ENCODE measurements at regions not wholly inside any gene's neighbourhood (a gene's known extent, or its start where the extent isn't known, plus 50 kb on each side); places are given as distances from the start of the nearest gene placed in this dataset.

GRCh38 chr19:32138416-32138815 is 207.0 kb upstream of the ZNF507 start:
- peak; percentile 7; the same call in 1 of the 2 replicates for TF ChIP-seq CTCF (IDR thresholded peaks at IDR 0.05)
- DNase-seq: no peak
- Mint-ChIP-seq H3K4me3 (no peak overlapping the region), H3K27ac (no peak overlapping the region), H3K27me3 (ENCODE audit: insufficient read depth) (no peaks in the 10 kb centered on the region), H3K4me1 (ENCODE audit: low read depth) (no peaks in the 10 kb centered on the region), H3K36me3 (ENCODE audit: low read depth) (no peaks in the 10 kb centered on the region), H3K9me3 (peaks cover 37% of the 10 kb centered on the region)

GRCh38 chr19:32141840-32142511 is 203.4 kb upstream of the ZNF507 start:
- no peak for TF ChIP-seq CTCF (IDR thresholded peaks at IDR 0.05)
- Mint-ChIP-seq H3K27me3 (ENCODE audit: insufficient read depth) (no peaks in the 10 kb centered on the region), H3K4me1 (ENCODE audit: low read depth) (no peaks in the 10 kb centered on the region), H3K4me3 (no peak overlapping the region), H3K9me3 (peaks cover 56% of the 10 kb centered on the region), H3K36me3 (ENCODE audit: low read depth) (no peaks in the 10 kb centered on the region), H3K27ac (no peak overlapping the region)
- no peak for DNase-seq

GRCh38 chr19:32146664-32147063 is 198.7 kb upstream of the ZNF507 start:
- DNase-seq: no peak
- Mint-ChIP-seq H3K9me3 (peaks cover 57% of the 10 kb centered on the region), H3K4me1 (ENCODE audit: low read depth) (no peaks in the 10 kb centered on the region), H3K36me3 (ENCODE audit: low read depth) (no peaks in the 10 kb centered on the region), H3K4me3 (no peak overlapping the region), H3K27ac (no peak overlapping the region), H3K27me3 (ENCODE audit: insufficient read depth) (no peaks in the 10 kb centered on the region)
- TF ChIP-seq CTCF (IDR thresholded peaks at IDR 0.05): no peak

GRCh38 chr19:32150605-32151004 is 194.8 kb upstream of the ZNF507 start:
- H3K27ac Mint-ChIP-seq: no peak overlapping the region
- H3K4me1 Mint-ChIP-seq (ENCODE audit: low read depth): no peaks in the 10 kb centered on the region
- no peaks in the 10 kb centered on the region for H3K36me3 Mint-ChIP-seq (ENCODE audit: low read depth)

GRCh38 chr19:32154418-32154817 is 191.0 kb upstream of the ZNF507 start:
- Mint-ChIP-seq H3K27ac (no peak overlapping the region), H3K27me3 (ENCODE audit: insufficient read depth) (no peaks in the 10 kb centered on the region), H3K4me3 (no peak overlapping the region), H3K9me3 (peaks cover 29% of the 10 kb centered on the region), H3K4me1 (ENCODE audit: low read depth) (no peaks in the 10 kb centered on the region), H3K36me3 (ENCODE audit: low read depth) (no peaks in the 10 kb centered on the region)
- DNase-seq: no peak
- TF ChIP-seq CTCF (IDR thresholded peaks at IDR 0.05): no peak

More at GRCh38 chr19:32150605-32151004, 194.8 kb upstream of the ZNF507 start:
- no peak for DNase-seq
- TF ChIP-seq CTCF (IDR thresholded peaks at IDR 0.05): no peak
- H3K27me3 Mint-ChIP-seq (ENCODE audit: insufficient read depth): no peaks in the 10 kb centered on the region
- H3K9me3 Mint-ChIP-seq: peaks cover 55% of the 10 kb centered on the region
- no peak overlapping the region for H3K4me3 Mint-ChIP-seq

All from HFFc6 (cell line).